ENCODE measurements at regions not wholly inside any gene's neighbourhood (a gene's known extent, or its start where the extent isn't known, plus 50 kb on each side); places are given as distances from the start of the nearest gene placed in this dataset.

DNA sequence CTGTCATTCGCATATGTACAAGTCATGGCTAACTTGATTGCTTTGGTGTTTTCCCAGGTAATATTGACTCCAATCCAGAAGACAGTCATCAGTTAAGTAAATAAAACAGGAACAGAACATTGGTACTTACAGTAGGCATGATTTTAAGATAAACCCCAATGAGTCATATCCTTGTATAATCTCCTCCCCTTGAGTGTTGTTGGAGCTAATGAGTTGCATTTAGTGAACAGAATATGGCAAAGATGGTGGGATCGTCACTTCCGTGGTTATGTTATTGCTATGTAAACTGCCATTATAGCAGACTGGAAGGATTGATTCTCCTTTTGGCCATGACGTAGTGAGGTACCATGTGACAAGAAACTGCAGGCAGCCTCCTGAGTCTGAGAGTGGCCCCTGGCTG, 102.2 kb downstream of the TMX1 start:
- no peaks in the 10 kb centered on the region for H3K4me1 ChIP-seq
- DNase-seq (no peak), ATAC-seq (no peak)
- H3K27me3 ChIP-seq (ENCODE audit: low read depth) = no peaks in the 10 kb centered on the region
- intact Hi-C loops (cut with DNase I) = no loop called here
- no peak overlapping the region for H3K4me3 ChIP-seq
- H3K27ac ChIP-seq = no peak overlapping the region
- H3K9me3 ChIP-seq = no peaks in the 10 kb centered on the region
- TF ChIP-seq, protein P1, sequence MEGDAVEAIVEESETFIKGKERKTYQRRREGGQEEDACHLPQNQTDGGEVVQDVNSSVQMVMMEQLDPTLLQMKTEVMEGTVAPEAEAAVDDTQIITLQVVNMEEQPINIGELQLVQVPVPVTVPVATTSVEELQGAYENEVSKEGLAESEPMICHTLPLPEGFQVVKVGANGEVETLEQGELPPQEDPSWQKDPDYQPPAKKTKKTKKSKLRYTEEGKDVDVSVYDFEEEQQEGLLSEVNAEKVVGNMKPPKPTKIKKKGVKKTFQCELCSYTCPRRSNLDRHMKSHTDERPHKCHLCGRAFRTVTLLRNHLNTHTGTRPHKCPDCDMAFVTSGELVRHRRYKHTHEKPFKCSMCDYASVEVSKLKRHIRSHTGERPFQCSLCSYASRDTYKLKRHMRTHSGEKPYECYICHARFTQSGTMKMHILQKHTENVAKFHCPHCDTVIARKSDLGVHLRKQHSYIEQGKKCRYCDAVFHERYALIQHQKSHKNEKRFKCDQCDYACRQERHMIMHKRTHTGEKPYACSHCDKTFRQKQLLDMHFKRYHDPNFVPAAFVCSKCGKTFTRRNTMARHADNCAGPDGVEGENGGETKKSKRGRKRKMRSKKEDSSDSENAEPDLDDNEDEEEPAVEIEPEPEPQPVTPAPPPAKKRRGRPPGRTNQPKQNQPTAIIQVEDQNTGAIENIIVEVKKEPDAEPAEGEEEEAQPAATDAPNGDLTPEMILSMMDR (IDR thresholded peaks at IDR 0.05) = no peak
- H3K36me3 ChIP-seq = no peaks in the 10 kb centered on the region

DNA sequence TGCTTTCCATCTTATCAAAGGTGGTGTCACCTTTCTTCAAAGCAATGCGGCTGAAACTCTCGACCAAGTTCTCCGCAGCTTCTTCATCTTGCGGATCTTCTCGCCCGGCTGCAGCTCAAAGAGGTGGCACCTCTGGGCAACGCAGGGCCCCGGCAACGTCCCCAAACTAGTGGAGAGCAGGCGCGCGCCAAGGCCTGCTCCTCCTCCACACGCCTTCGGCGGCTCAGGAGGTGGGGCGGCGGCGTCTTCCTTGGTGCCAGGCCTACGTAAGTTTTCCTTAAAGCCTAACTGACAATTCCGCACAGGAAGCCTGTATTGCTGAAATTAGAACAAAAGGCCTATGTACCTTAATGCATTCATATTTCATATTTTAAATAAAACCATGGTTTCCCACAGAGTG, 112.0 kb downstream of the TMX1 start:
- Histone ChIP-seq H3K4me1 (no peaks in the 10 kb centered on the region), H3K27ac (no peak overlapping the region), H3K27me3 (ENCODE audit: low read depth) (no peaks in the 10 kb centered on the region), H3K9me3 (no peaks in the 10 kb centered on the region), H3K36me3 (no peaks in the 10 kb centered on the region), H3K4me3 (no peak overlapping the region)
- intact Hi-C loops (cut with DNase I) = no loop called here
- DNase-seq = no peak
- no peak for ATAC-seq
- TF ChIP-seq, protein P1 (IDR thresholded peaks at IDR 0.05) = no peak

DNA sequence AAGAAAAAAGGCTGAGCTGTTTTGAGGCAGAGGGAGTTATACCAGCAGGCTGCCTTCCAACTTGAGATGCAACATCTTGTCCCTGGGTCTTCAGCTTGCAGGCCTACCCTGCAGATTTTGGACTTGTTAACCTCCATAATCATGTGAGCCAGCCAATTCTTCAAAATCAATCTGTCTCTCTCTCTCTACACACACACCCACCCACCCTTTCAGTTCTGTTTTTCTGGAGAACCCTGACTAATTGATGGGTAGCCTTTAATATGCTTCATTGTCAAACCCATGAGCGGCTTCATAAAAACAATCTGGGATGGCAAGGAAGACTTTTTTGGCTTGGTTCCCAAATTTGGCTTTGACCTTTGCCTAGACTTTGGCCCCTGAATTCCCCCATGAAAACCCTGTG, 113.9 kb downstream of the TMX1 start:
- H3K9me3 ChIP-seq = no peaks in the 10 kb centered on the region
- H3K27ac ChIP-seq = no peak overlapping the region
- H3K4me3 ChIP-seq = no peak overlapping the region
- H3K36me3 ChIP-seq = no peaks in the 10 kb centered on the region
- no peaks in the 10 kb centered on the region for H3K27me3 ChIP-seq (ENCODE audit: low read depth)
- ATAC-seq (no peak), DNase-seq (no peak)
- H3K4me1 ChIP-seq = no peaks in the 10 kb centered on the region
- intact Hi-C loops (cut with DNase I) = no loop called here
- TF ChIP-seq, protein P1 (IDR thresholded peaks at IDR 0.05) = no peak

DNA sequence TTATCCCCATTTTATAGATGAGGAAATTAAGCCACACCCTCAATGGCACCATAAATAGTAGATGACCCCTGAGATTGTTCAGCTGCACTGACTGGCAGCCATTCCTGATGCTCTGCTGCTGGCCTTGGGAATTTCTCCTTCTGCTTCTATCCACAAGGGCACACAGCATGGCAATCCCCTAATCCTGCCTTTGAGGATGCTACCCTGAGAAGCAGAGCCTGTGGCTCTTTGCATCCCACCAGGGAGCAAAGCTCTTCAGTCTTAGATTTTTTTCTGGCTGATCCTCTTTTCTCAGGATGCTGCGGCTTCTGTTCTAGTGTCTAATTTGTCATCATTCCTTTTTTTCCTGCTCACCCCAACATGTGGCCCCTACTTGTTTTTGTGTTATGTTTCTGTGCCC, 114.8 kb downstream of the TMX1 start:
- Histone ChIP-seq H3K4me3 (no peak overlapping the region), H3K4me1 (no peaks in the 10 kb centered on the region), H3K36me3 (no peaks in the 10 kb centered on the region), H3K27me3 (ENCODE audit: low read depth) (no peaks in the 10 kb centered on the region), H3K9me3 (no peaks in the 10 kb centered on the region), H3K27ac (no peak overlapping the region)
- DNase-seq = no peak
- no peak for ATAC-seq
- TF ChIP-seq, protein P1 (IDR thresholded peaks at IDR 0.05) = no peak
- intact Hi-C loops (cut with DNase I) = no loop called here

DNA sequence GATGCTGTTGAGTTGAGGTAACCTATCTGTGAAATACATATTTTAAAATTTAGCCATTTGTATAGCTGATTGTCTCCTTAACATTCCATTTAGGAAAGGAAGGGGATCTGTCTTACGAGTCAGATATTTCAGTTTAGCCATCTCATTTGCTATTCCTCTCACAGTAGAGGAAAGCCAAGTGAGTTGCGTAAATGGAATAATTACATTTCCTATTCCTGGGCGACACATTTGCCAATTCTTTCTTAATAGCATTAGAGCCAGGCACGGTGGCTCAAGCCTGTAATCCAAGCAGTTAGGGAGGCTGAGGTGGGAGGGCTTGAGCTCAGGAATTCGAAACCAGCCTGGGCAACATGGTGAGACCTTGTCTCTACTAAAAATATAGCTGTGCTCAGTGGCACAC, 116.3 kb downstream of the TMX1 start:
- no peak overlapping the region for H3K27ac ChIP-seq
- ATAC-seq = no peak

More for the DNA sequence above, 116.3 kb downstream of the TMX1 start:
- DNase-seq = no peak
- Histone ChIP-seq H3K9me3 (no peaks in the 10 kb centered on the region), H3K4me3 (no peak overlapping the region), H3K36me3 (no peaks in the 10 kb centered on the region), H3K27me3 (ENCODE audit: low read depth) (no peaks in the 10 kb centered on the region), H3K4me1 (peaks cover 3% of the 10 kb centered on the region)
- intact Hi-C loops (cut with DNase I) = no loop called here
- TF ChIP-seq, protein P1 (IDR thresholded peaks at IDR 0.05) = no peak
